Limb (tissue), 2 donors: ENCODE measurements at regions not wholly inside any gene's neighbourhood (a gene's known extent, or its start where the extent isn't known, plus 50 kb on each side); places are given as distances from the start of the nearest gene placed in this dataset.
"Not testable (repeated sequence)": the region's sequence is repeated elsewhere in the genome, so short reads cannot be mapped to it uniquely, and the experiment has no call there.

Source experiments
- DNase-seq, 2 donors: peaks; one replicate each; pipeline ENCODE4 v3.0.0-alpha.2; 2016; ENCODE audit errors: extremely low spot score in 2 of 2

DNA sequence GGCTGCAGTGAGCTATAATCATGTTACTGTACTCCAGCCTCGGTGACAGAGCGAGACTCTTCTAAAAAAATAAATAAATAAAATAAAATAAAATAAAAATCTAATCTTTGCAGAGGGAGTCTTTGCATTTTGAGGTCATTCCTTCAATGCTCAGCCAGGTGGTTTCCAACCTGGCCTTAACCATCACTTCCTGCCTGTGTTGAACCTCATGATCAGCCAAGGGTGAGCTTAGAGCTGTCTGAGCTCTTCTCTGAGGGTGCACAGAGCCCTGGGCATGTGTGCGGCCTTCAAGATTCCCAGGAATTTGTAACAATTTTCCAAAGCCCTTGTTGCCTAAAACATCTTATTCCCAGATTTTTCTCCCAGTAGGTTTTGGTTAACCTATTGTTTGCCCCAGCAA lies 94.3 kb downstream of the KCNJ12 start:
- DNase-seq, result not testable (repeated sequence)

DNA sequence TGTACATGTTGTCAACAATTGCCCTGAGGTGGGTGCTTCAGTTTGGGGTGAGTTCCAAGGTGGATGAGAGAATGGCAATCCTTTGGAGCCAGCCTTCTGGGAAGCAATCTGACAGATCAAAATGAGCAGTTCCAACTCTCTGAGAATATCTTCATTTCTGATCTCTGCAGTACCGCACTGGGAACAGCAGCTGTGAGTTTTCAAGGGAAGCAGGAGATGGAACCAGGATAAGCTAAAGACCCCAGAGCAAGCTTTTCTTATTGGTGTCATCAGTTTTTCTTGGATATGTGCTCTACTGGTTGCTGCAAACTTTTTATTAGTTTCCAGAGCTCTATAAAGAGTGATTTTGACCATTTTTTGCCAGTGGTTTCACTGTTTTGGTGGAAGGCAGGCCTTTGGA lies 94.7 kb downstream of the KCNJ12 start:
- no peak for DNase-seq

DNA sequence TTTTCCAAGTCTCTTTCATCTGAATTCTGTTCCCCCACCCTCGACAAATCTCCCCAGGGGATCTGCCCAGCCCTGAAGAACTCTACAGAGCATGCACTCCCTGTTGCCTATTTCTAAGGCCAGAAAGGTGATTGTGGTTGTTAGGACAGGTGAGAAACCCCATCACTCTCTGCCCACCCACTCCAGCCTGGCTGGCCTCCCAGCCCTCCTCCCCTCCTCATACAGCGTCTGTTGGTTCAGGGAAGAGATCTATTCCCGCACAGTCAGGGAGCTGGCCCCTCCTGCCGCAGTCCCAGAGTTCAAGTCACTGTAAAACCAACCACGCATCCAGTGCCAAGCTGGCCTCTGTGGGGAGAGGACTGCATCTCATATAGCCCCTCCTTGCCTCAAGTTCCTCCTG lies 98.7 kb downstream of the KCNJ12 start:
- DNase-seq, result no peak

DNA sequence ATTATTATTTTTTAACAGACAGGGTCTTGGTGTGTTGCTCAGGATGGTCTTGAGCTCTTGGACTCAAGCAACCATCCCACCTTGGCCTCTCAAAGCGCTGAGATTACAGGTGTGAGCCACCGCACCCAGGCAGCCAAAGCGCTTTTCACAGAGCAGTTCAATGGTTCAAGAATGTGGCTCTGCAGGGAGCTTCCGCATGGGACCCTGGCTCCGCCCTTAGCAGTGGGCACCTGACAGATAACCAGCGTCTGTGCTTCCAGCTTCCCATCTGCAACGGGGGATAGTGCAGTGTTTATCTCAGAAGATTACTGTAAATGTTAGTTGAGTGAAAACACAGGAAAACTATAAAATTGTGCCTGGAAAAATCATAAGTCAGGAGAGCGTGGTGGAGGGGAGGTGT lies 99.4 kb downstream of the KCNJ12 start:
- DNase-seq, result no peak

DNA sequence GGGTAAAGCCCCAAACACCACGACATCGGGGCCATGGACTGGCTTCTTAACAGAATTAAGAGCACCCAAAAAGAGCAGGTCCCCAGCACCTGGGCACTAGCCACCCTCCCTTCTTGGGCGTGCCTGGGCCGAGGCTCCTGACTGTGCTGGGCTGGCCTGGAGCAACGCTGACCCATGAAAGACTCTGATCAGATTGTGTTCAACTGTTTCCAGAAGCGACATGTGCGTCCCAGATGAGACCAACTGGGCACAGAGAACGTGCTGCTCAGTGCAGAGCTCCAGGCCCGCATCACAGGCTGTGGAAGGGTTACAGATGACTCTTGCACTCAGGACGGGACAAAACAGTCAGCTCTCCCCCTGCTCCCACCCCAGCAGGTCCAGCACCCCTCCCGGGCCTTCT lies 100.7 kb downstream of the KCNJ12 start:
- no peak for DNase-seq

DNA sequence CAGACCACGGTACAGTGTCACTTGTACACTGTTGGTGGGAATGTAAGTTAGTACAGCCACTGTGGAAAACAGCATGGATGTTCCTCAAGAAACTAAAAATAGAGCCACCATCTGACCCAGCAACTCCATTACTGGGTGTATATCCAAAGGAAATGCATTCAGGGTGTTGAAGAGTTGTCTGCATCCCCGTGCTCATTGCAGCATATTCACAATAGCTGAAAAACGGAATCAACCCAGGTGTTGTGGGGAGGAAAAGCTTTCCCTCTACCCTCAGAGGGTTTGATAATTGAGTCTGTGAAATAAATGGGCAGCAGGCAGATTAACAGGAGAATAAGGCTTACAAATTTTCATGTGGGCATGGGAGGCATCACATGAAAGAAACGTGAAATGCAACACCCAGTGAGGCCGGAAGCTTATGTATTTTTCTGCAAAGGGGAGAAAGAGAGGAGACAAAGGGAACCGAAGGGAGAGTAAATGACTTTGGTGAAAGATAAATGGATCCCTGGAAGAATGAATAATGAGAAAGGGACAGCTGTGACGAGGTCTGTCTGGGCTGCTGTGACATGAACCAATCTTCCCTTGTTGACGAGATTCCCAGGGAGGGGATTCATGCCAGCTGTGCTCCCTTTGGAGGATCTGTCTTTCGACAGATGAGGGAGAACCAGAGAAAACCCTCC lies 106.2 kb downstream of the KCNJ12 start:
- DNase-seq, result no peak

DNA sequence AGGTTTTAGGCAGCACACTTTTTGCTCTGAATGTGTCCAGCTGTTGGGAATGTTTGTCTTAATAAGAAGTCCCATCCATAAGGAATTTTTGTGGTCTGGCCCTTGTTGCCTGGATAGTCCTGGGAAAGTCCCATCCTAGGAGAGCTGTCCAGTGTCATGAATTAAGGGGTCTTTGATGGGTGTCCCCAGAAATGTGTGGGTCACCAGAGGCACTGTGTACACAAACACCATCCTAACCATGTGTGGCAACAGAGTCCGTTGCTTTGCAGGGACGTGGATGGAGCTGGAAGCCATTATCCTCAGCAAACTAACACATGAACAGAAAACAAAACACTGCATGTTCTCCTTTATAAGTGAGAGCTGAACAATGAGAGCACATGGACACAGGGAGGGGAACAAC lies 111.9 kb downstream of the KCNJ12 start:
- not testable (repeated sequence) for DNase-seq

DNA sequence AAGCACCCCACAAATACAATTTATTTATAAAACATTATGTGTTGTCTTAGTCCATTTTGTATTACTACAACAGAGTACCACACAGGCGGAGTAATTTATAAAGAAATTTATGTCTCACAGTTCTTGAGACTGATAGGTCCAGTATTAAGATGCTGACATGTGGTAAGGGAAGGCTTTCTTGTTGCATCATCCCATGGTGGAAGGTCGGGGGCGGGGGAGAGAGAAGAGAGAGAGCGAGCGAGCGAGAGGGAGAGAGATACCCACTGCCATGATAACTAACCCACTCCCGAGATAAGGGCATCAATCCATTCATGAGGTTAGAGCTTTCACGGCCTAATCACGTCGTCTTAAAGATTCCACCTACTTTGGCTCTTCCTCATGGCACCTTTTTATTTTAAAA lies 117.8 kb downstream of the KCNJ12 start:
- no peak for DNase-seq

DNA sequence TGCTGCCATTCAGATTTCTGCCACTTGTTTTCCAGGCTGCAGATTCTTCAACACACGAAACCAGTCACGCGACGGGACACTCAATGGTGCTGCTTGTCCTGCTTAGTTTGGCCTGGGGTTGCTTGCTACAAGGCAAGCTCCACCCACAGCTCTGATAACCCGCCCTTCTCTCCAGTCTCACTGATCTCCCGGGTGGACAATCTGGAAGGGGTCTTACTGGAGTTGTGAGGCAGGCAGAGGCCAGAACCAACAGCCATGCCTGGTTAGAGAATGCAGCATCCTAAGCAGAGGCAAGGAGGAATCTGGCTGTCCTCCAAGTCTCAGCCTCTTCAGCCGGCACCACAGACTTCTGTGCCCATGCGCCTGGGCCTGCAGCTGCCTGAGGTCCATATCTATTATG lies 119.1 kb downstream of the KCNJ12 start:
- DNase-seq, result no peak

DNA sequence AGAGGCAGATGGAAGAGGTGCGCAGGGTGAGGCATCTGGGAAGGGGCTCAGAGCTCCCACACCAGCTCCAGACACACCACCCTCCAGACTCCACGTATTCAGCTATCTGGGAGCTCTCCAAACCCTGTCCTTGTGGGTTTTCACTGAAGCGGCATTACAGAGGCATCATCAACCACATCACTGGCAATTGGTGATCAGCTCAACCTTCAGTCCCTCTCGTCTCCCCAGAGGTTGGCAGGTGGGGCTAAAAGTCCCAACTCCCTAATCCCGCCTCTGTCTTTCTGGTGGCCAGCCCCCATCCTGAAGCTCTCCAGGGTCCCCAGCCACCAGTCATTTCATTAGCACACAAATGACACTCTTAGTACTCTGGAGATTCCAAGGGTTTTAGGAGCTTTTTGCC lies 123.9 kb downstream of the KCNJ12 start:
- DNase-seq, result no peak

DNA sequence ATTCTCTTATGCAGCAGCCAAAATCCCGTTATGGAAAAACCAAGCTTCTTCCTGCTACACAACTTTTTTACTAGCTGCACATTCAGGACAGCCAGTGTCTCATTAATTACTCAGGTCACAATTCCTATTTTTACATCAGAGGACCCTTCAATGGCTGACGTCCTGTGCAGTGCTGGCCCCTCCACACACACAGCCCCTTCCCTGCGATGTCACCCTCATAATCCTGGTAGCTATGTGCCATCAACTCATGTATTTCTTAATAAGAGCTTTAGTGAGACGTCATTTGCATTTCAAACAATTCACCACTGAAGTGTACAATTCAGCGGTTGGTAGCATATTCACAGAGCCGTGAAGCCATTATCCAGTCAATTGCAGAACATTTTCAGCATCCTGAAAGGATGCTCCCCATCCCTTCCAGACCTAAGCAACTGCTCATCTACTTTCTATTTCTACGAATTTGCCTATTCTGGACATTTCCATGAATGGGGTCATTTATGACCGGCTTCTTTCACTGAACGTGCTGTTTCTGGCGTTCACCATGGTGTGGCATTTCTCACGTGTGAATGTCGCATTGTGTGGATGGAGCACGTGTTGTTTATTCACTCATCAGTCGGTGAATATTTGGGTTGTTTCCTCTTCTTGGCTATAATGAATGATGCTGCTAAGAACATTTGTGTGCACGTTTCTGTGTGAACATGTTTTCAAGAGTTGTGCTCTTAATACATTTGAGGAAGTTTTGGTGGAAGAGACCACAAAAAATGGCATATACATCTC lies 126.0 kb downstream of the KCNJ12 start:
- DNase-seq, result not testable (repeated sequence)

DNA sequence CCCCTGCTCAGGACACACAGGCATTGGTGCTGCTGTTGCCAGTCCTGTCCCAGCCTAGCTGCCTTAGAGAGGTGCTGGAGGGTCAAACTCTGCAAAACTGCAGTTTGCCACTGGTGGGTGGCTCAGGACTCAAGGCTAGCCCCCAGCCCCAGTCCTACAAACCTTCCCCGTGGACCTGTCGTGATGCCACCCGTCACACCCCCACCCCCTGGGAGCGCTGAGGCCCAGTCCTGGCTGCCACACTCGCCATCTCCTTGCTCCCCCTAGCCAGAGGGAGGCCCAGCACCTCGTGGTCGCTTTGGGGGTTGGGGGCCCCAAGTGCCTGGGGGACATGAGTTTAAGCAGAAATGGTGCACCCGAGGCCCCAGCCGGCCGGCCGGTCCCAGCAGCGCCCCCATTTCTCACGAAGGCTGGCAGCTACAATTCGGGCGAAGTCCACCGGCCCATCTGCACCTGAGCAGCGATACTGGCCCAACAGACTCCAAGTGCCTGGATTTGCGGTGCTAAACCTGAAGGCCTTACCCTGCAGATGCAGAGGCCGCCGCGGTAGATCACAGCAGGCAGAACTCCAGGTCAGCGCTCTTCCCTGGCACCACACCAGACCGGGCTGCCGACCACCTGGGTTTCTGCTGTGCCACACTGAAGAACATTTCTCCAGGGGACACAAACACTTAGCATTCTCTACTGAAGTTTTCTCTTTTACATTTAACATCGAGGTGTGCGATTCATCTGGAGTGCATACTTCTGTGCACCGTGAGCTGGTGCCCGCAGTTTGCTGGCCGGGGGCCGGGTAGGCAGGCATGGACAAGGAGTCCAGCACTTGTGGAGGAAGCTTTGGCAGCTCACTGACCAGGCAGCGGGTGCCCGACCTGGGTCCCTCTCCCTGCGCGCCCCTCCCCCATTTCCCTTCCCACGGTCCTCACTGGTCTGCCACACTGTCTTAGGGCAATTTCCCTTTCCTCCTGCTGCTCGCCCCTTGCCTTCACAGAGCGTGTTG lies 130.0 kb downstream of the KCNJ12 start:
- no peak for DNase-seq

DNA sequence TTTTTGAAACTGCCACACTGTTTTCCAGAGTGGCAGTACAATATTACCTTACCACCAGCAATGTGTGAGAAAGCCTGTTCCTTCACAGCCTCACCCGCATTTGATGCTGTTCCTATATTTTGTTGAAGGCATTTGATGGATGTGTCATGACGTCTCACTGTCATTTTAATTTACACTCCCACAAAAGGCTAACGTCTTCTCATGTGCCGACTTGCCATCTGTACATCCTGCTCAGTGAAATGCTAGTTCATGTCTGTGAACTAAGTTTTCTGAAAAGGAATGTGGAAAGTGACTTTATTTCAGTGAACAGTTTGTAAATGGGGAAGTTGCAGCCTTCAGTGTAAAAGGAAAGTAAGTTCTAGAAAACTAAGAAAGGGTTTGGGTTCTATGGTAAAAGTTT lies 131.6 kb downstream of the KCNJ12 start:
- not testable (repeated sequence) for DNase-seq

DNA sequence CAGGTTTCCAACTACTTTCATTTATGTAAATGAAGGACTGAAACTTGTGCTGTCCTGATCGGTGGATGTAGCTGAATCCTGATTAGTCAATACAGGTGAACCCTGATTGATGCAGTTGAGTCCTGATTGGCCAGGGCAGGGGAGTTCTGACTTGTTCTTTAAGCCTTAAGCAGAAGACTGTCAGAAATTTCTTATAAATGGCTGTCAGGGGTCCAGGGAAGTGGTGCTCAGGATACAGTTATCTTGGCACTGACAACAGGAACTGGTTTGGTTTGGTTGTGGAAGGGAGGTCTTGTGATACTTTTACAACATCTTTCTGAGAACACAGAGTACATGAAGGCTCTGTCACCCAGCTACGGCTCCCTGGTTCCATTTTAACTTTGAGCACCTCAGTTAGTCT lies 132.1 kb downstream of the KCNJ12 start:
- DNase-seq, result no peak

DNA sequence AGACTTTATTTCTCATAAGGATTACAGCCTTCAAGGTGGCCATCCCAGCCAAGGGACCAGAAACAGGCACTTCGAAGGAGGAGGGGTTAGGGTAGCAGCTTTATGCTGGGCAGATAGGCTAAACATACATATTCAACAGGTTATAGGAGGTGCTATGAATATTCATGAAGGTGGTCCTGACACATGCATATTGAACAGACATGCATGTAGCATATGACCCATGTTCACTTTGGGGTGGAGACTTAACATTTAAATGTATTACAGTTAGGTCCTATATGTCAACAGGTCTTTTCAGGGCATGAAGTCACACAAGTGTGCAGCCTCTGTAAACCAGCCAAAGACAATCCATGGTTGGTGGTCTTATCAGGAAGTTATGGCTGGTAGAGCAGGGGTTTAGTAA lies 133.2 kb downstream of the KCNJ12 start:
- DNase-seq, result not testable (repeated sequence)

DNA sequence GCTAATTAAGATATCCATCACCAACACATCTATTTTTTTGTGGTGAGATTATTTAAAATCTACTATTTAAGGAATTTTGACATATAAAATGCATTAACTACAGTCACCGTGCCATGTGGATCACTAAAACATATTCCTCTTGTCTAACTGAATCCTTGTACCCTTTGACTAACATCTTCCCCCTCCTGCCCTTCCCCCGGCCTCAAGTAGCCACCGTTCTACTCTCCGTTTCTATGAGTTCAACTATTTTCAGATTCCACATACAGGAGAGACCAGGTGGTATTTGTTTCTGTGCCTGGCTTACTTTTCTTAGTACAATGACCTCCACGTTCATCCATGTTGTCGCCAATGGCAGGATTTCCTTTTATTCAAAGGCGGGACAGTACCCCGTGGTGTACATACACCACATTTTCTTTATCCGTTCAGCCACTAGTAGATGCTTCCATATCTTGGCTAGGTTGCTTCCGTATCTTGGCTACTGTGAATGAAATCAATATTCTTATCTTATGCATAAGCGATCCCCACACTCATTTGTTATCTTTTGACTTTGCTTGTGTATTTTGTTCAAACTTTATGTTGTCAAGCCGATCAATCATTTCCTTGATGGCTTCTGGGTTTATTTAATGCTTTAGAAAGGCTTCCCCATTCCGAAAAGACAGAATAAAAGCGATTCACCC lies 134.7 kb downstream of the KCNJ12 start:
- DNase-seq, result no peak

DNA sequence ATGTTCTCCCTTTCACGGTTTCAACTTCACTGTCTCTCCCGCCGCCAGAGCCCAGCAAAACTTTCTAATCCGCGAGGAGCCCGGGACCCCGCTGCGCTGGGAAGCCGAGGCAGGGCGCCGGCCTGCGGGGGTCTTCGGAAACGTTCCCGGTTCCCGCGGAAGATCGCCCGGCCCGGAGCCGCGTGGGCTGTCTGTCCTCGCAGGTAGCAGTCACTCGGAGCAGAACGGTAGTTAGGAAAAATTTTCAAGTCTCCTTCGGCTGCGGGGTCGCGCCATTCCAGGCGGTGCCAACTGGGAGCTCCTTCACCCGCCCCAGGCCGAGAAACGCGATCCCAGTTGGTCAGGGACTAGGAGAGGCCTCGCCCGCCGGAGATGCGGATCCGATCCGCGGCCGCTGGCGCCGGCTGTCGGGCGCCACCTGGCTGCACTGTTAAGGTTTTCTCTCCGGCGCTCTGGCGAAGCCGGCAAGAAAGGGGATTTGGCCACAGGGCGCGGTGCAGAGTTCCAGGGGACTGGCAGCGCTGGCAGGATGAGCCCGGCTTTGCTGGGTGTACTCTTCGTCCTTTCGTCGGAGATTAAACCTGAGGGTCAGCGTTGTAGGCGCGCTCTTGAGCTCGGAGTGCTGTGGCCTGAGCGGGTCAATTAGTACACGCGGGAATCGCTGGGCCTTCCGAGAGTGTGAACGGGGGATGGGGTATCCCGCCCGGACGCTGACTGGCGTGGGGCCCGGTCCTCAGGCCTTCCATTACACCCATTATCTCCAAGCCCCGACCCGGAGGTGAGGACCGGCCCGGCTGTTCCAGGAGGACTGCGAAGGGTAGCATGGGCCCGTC lies 135.4 kb downstream of the KCNJ12 start:
- peak; percentile 85 to 89 for DNase-seq

DNA sequence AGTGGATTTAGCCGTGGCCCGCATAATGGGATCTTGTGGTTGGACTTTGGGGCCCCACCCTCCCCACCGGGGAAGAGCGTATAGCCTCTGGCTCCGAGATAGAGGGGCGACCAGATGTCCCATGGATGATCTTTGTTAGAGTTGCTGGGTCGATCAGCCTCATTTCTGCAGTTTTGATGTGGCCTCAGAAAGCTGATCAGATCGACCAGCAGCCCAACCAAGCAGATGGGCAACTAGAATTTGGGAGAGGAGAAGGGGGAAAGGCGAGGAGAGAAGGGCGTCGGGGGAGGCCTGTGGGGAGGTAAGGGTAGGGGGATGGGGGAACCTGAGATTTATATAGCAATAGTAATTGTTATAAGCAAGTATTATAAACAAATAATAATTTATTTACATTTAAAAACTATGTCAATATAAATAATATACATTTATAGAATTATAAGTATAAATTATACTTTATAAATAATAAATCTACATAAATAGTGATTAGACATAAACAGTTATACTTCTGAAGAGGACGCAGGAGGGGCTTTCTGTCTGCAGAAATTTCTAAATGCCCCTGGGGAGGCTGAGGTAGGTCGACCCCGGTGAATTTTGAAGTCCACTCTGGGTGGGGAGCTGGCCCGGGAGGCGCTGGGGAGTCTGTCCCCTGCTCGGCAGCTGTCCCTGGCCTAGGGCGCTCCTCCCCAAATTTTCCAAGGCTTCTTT lies 136.3 kb downstream of the KCNJ12 start:
- DNase-seq, result no peak

DNA sequence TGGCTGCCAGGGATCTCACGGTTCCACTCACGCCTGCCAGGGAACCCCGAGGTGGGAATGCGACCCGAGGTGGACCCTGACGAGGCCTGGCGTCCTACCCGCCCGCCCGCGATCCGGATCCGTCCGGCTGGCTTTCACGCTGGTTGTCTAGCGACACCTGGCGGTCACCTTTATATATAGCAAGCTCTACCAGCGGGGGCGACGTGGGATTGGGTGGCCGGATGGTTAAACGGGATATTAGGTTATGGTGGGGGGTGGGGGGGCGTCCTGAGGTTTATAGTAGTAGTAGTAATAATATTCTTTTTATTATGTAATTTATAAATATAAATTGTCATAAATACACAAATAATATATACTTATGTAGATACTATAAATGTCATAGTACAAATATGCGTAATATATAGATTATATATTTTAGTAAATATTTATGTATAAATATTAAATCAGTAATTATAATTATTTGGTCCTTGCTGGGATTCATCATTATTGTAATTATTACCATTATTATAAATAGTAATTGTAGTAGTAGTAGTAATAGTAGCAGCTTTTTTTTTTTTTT lies 136.9 kb downstream of the KCNJ12 start:
- DNase-seq, result peak; percentile 78 to 87

DNA sequence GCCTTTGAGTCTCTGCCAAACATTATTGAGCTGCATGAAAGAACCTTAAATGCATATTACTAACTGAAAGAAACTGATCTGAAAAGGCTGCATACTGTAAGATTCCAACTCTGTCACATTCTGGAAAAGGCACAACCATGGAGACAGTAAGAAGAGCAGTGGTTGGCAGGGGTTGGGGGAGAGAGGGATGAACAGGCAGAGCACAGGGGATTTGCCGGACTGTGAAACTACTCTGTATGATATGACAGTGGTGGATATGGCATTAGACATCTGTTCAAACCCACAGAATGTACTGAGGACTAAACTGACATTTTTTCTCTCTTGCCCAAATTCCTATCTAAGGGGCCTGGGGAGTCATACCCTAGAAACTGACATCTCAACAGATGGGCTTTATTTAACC lies 138.4 kb downstream of the KCNJ12 start:
- DNase-seq, result not testable (repeated sequence)
